ENCODE measurements at regions not wholly inside any gene's neighbourhood (a gene's known extent, or its start where the extent isn't known, plus 50 kb on each side); places are given as distances from the start of the nearest gene placed in this dataset.

- no peak for FAIRE-seq
- SMC1A ChIA-PET (ENCODE audit: uncharacterized antibody, unreplicated experiment): no interaction called here
- intact Hi-C loops (cut with micrococcal nuclease; ENCODE audit: unreplicated experiment): no loop called here
These were observed 752.4 kb upstream of the VSTM2A start for GRCh38 chr7:53789741-53790140.

GRCh38 chr7:53794816-53795215, 747.4 kb upstream of the VSTM2A start:
- ChIA-PET RAD21 (ENCODE audit: unreplicated experiment) (no interaction called here), CTCF (no interaction called here), SMC1A (ENCODE audit: uncharacterized antibody, unreplicated experiment) (no interaction called here), POLR2A (no interaction called here)
- no peak for ATAC-seq
- 0% methylated on average over 1 of the region's 1 CpG for whole genome bisulfite sequencing (ENCODE audit: insufficient coverage, insufficient replicate concordance, low lambda C conversion rate, missing lambda C conversion rate)
- FAIRE-seq: no peak
- Histone ChIP-seq H3K9ac (ENCODE audit: control insufficient read depth, insufficient read depth, low read length) (no peak overlapping the region), H3K79me2 (ENCODE audit: control insufficient read depth, insufficient read depth, low read length) (no peaks in the 10 kb centered on the region), H3K36me3 (ENCODE audit: control insufficient read depth in 2 of 2, insufficient read depth in 2 of 2, low read length in 1 of 2) (no peaks in the 10 kb centered on the region), H3K4me3 (no peak overlapping the region), H3K27ac (ENCODE audit: control insufficient read depth, insufficient read depth) (no peak overlapping the region), H3K4me2 (ENCODE audit: control insufficient read depth, insufficient read depth) (no peak overlapping the region), H2AFZ (ENCODE audit: control insufficient read depth, low read depth, low read length) (no peak overlapping the region), H3K9me3 (replicated peaks; ENCODE audit: control insufficient read depth, insufficient read depth, low read length) (no peaks in the 10 kb centered on the region; the same call in 2 of the 3 replicates), H4K20me1 (ENCODE audit: control insufficient read depth, insufficient read depth) (no peaks in the 10 kb centered on the region), H3K27me3 (replicated peaks in 1 of 2; ENCODE audit: control insufficient read depth in 2 of 2, insufficient read depth in 2 of 2, low read length in 1 of 2) (no peaks in the 10 kb centered on the region), H3K4me1 (ENCODE audit: control insufficient read depth, insufficient read depth, low read length) (no peaks in the 10 kb centered on the region)
- in situ Hi-C loops (cut with MboI) (no loop called here), intact Hi-C loops (cut with micrococcal nuclease; ENCODE audit: unreplicated experiment) (no loop called here)
- no peak for DNase-seq (ENCODE audit: low read depth, low spot score)
- BruUV-seq (replicated peaks): no TSS peak
- TF ChIP-seq KAT2A (conservative IDR thresholded peaks at IDR 0.05; ENCODE audit: control insufficient read depth, low read depth, low read length): no peak
- TF ChIP-seq, protein P1, sequence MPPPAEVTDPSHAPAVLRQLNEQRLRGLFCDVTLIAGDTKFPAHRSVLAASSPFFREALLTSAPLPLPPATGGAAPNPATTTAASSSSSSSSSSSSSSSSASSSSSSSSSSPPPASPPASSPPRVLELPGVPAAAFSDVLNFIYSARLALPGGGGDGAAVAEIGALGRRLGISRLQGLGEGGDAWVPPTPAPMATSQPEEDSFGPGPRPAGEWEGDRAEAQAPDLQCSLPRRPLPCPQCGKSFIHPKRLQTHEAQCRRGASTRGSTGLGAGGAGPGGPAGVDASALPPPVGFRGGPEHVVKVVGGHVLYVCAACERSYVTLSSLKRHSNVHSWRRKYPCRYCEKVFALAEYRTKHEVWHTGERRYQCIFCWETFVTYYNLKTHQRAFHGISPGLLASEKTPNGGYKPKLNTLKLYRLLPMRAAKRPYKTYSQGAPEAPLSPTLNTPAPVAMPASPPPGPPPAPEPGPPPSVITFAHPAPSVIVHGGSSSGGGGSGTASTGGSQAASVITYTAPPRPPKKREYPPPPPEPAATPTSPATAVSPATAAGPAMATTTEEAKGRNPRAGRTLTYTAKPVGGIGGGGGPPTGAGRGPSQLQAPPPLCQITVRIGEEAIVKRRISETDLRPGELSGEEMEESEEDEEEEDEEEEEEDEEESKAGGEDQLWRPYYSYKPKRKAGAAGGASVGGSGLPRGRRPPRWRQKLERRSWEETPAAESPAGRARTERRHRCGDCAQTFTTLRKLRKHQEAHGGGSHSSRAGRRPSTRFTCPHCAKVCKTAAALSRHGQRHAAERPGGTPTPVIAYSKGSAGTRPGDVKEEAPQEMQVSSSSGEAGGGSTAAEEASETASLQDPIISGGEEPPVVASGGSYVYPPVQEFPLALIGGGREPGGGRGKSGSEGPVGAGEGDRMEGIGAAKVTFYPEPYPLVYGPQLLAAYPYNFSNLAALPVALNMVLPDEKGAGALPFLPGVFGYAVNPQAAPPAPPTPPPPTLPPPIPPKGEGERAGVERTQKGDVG (CRISPR knock-in tag; IDR thresholded peaks at IDR 0.05): no peak

More at GRCh38 chr7:53789741-53790140, 752.4 kb upstream of the VSTM2A start:
- H3K4me2 ChIP-seq (ENCODE audit: control insufficient read depth, insufficient read depth): no peak overlapping the region
- no peaks in the 10 kb centered on the region for H3K36me3 ChIP-seq (ENCODE audit: control insufficient read depth in 2 of 2, insufficient read depth in 2 of 2, low read length in 1 of 2)
- no peaks in the 10 kb centered on the region for H3K27me3 ChIP-seq (replicated peaks in 1 of 2; ENCODE audit: control insufficient read depth in 2 of 2, insufficient read depth in 2 of 2, low read length in 1 of 2)
- no peak overlapping the region for H3K27ac ChIP-seq (ENCODE audit: control insufficient read depth, insufficient read depth)
- H4K20me1 ChIP-seq (ENCODE audit: control insufficient read depth, insufficient read depth): no peaks in the 10 kb centered on the region
- RAD21 ChIA-PET (ENCODE audit: unreplicated experiment): no interaction called here
- in situ Hi-C loops (cut with MboI): no loop called here
- POLR2A ChIA-PET: no interaction called here
- no peak overlapping the region for H3K9ac ChIP-seq (ENCODE audit: control insufficient read depth, insufficient read depth, low read length)
- no peaks in the 10 kb centered on the region for H3K4me1 ChIP-seq (ENCODE audit: control insufficient read depth, insufficient read depth, low read length)
- CTCF ChIA-PET: no interaction called here
- H2AFZ ChIP-seq (ENCODE audit: control insufficient read depth, low read depth, low read length): no peak overlapping the region
- no peaks in the 10 kb centered on the region; the same call in 2 of the 3 replicates for H3K9me3 ChIP-seq (replicated peaks; ENCODE audit: control insufficient read depth, insufficient read depth, low read length)
- no peak for DNase-seq (ENCODE audit: low read depth, low spot score)
- TF ChIP-seq SMAD1 (IDR thresholded peaks at IDR 0.05; ENCODE audit: low read depth, partially characterized antibody): no peak
- TF ChIP-seq CREB1 (IDR thresholded peaks at IDR 0.05; ENCODE audit: low read depth): no peak
- TF ChIP-seq RELB (IDR thresholded peaks at IDR 0.05; ENCODE audit: low read depth): no peak
- no peak for TF ChIP-seq BCL11A (IDR thresholded peaks at IDR 0.05; ENCODE audit: low read depth, low read length)
- TF ChIP-seq MTA2 (IDR thresholded peaks at IDR 0.05; ENCODE audit: low read depth): no peak
- TF ChIP-seq ZNF622 (IDR thresholded peaks at IDR 0.05): no peak
- no peak for TF ChIP-seq RAD51 (IDR thresholded peaks at IDR 0.05)
- TF ChIP-seq ZNF207 (IDR thresholded peaks at IDR 0.05; ENCODE audit: borderline replicate concordance): no peak
- TF ChIP-seq JUND (IDR thresholded peaks at IDR 0.05; ENCODE audit: low read depth, low read length): no peak
- TF ChIP-seq TBL1XR1 (IDR thresholded peaks at IDR 0.05; ENCODE audit: low read depth, low read length): no peak
- WGBS (ENCODE audit: insufficient coverage, insufficient replicate concordance, low lambda C conversion rate, missing lambda C conversion rate): 69% methylated on average over 2 of the region's 2 CpGs
- no peak overlapping the region for H3K4me3 ChIP-seq
- BruUV-seq (replicated peaks): no TSS peak
- ATAC-seq: no peak
- H3K79me2 ChIP-seq (ENCODE audit: control insufficient read depth, insufficient read depth, low read length): no peaks in the 10 kb centered on the region

Measured in GM12878 (cell line).